GM23248 (cell line): ENCODE measurements at regions not wholly inside any gene's neighbourhood (a gene's known extent, or its start where the extent isn't known, plus 50 kb on each side); places are given as distances from the start of the nearest gene placed in this dataset.
"Not testable (repeated sequence)": the region's sequence is repeated elsewhere in the genome, so short reads cannot be mapped to it uniquely, and the experiment has no call there.

Experiments used
- EZH2 ChIP-seq: fragments of 200-600 bp; sonication (generic); IDR thresholded peaks from 2 replicates; pipeline ENCODE4 v1.6.1; 2018; ENCODE audit warnings: antibody characterized with exemption, mild to moderate bottlenecking; ENCODE audit not compliant: insufficient read depth, poor library complexity, severe bottlenecking
- EZH2phosphoT487 ChIP-seq: fragments of 200-600 bp; sonication (generic); IDR thresholded peaks from 2 replicates; pipeline ENCODE4 v1.6.1; 2018; ENCODE audit warnings: antibody characterized with exemption, moderate library complexity, mild to moderate bottlenecking, low read depth; ENCODE audit not compliant: insufficient read depth

GRCh38 chr4:13761581-13761980 is 134.1 kb upstream of the BOD1L1 start:
- not testable (repeated sequence) for TF ChIP-seq EZH2, EZH2phosphoT487
